K562 (cell line): ENCODE measurements at regions not wholly inside any gene's neighbourhood (a gene's known extent, or its start where the extent isn't known, plus 50 kb on each side); places are given as distances from the start of the nearest gene placed in this dataset.

Source experiments
- ATF7 ChIP-seq: fragments of 450-650 bp; IDR thresholded peaks from 2 replicates; pipeline ENCODE4 v1.7.1; 2014; ENCODE audit warnings: mild to moderate bottlenecking, moderate library complexity
- CBFB ChIP-seq: sonication (generic); formaldehyde crosslinking; IDR thresholded peaks from 2 replicates; pipeline ENCODE4 v1.4.0; 2020; ENCODE audit warnings: mild to moderate bottlenecking, missing genetic modification reagents
- DPF2 ChIP-seq: fragments of 450-650 bp; IDR thresholded peaks from 2 replicates; pipeline ENCODE4 v1.6.1; 2016
- HNRNPK ChIP-seq: fragments of 200-400 bp; formaldehyde crosslinking; IDR thresholded peaks from one replicate; pipeline ENCODE4 v1.6.1; 2018; ENCODE audit warnings: mild to moderate bottlenecking, low read depth, low read length; ENCODE audit not compliant: poor library complexity, severe bottlenecking
- TAL1 ChIP-seq: fragments of 450-650 bp; IDR thresholded peaks from 2 replicates; pipeline ENCODE4 v1.6.1; 2016; ENCODE audit warnings: mild to moderate bottlenecking
- TF ChIP-seq, protein P1 (sequence below): fragments of 450-650 bp; IDR thresholded peaks from 2 replicates; pipeline ENCODE4 v1.6.1; 2016; ENCODE audit warnings: mild to moderate bottlenecking, moderate library complexity
- TF ChIP-seq, protein P2 (sequence below): fragments of 450-650 bp; IDR thresholded peaks from 2 replicates; pipeline ENCODE4 v1.6.1; 2016; ENCODE audit warnings: antibody characterized with exemption
- TF ChIP-seq, protein P3 (sequence below): fragments of 250-450 bp; sonication (Bioruptor Pico); IDR thresholded peaks from 2 replicates; pipeline ENCODE4 v1.8.0; 2022; ENCODE audit warnings: inconsistent platforms

DNA sequence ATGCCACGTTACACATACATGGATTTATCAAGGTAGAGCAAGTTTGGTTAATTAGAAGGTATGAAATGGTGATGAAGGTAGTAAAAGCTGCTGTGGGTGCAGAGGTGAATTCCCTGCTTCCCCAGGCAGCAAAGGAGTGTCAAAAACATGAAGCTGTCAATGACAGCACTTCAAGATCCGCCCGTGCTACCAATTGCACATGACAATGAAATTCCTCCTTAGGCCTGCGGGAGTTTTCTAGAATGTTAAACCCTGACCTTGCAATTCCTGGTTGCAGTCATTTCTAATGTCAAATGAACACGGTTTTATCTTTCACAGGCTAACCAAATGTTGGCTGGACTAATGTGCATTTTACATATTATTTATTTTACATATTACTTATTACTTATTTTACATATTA is 67.7 kb upstream of the LSM14A start (continued):
- TF ChIP-seq, protein P1, sequence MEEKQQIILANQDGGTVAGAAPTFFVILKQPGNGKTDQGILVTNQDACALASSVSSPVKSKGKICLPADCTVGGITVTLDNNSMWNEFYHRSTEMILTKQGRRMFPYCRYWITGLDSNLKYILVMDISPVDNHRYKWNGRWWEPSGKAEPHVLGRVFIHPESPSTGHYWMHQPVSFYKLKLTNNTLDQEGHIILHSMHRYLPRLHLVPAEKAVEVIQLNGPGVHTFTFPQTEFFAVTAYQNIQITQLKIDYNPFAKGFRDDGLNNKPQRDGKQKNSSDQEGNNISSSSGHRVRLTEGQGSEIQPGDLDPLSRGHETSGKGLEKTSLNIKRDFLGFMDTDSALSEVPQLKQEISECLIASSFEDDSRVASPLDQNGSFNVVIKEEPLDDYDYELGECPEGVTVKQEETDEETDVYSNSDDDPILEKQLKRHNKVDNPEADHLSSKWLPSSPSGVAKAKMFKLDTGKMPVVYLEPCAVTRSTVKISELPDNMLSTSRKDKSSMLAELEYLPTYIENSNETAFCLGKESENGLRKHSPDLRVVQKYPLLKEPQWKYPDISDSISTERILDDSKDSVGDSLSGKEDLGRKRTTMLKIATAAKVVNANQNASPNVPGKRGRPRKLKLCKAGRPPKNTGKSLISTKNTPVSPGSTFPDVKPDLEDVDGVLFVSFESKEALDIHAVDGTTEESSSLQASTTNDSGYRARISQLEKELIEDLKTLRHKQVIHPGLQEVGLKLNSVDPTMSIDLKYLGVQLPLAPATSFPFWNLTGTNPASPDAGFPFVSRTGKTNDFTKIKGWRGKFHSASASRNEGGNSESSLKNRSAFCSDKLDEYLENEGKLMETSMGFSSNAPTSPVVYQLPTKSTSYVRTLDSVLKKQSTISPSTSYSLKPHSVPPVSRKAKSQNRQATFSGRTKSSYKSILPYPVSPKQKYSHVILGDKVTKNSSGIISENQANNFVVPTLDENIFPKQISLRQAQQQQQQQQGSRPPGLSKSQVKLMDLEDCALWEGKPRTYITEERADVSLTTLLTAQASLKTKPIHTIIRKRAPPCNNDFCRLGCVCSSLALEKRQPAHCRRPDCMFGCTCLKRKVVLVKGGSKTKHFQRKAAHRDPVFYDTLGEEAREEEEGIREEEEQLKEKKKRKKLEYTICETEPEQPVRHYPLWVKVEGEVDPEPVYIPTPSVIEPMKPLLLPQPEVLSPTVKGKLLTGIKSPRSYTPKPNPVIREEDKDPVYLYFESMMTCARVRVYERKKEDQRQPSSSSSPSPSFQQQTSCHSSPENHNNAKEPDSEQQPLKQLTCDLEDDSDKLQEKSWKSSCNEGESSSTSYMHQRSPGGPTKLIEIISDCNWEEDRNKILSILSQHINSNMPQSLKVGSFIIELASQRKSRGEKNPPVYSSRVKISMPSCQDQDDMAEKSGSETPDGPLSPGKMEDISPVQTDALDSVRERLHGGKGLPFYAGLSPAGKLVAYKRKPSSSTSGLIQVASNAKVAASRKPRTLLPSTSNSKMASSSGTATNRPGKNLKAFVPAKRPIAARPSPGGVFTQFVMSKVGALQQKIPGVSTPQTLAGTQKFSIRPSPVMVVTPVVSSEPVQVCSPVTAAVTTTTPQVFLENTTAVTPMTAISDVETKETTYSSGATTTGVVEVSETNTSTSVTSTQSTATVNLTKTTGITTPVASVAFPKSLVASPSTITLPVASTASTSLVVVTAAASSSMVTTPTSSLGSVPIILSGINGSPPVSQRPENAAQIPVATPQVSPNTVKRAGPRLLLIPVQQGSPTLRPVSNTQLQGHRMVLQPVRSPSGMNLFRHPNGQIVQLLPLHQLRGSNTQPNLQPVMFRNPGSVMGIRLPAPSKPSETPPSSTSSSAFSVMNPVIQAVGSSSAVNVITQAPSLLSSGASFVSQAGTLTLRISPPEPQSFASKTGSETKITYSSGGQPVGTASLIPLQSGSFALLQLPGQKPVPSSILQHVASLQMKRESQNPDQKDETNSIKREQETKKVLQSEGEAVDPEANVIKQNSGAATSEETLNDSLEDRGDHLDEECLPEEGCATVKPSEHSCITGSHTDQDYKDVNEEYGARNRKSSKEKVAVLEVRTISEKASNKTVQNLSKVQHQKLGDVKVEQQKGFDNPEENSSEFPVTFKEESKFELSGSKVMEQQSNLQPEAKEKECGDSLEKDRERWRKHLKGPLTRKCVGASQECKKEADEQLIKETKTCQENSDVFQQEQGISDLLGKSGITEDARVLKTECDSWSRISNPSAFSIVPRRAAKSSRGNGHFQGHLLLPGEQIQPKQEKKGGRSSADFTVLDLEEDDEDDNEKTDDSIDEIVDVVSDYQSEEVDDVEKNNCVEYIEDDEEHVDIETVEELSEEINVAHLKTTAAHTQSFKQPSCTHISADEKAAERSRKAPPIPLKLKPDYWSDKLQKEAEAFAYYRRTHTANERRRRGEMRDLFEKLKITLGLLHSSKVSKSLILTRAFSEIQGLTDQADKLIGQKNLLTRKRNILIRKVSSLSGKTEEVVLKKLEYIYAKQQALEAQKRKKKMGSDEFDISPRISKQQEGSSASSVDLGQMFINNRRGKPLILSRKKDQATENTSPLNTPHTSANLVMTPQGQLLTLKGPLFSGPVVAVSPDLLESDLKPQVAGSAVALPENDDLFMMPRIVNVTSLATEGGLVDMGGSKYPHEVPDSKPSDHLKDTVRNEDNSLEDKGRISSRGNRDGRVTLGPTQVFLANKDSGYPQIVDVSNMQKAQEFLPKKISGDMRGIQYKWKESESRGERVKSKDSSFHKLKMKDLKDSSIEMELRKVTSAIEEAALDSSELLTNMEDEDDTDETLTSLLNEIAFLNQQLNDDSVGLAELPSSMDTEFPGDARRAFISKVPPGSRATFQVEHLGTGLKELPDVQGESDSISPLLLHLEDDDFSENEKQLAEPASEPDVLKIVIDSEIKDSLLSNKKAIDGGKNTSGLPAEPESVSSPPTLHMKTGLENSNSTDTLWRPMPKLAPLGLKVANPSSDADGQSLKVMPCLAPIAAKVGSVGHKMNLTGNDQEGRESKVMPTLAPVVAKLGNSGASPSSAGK: no peak
- TF ChIP-seq CBFB (CRISPR knock-in tag) (no peak), DPF2 (no peak), TAL1 (no peak), HNRNPK (no peak), ATF7 (no peak)
- TF ChIP-seq, protein P2, sequence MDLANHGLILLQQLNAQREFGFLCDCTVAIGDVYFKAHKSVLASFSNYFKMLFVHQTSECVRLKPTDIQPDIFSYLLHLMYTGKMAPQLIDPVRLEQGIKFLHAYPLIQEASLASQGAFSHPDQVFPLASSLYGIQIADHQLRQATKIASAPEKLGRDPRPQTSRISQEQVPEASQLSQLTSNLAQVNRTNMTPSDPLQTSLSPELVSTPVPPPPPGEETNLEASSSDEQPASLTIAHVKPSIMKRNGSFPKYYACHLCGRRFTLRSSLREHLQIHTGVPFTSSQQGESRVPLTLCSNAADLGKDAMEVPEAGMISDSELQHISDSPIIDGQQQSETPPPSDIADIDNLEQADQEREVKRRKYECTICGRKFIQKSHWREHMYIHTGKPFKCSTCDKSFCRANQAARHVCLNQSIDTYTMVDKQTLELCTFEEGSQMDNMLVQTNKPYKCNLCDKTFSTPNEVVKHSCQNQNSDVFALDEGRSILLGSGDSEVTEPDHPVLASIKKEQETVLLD: no peak
- TF ChIP-seq, protein P3, sequence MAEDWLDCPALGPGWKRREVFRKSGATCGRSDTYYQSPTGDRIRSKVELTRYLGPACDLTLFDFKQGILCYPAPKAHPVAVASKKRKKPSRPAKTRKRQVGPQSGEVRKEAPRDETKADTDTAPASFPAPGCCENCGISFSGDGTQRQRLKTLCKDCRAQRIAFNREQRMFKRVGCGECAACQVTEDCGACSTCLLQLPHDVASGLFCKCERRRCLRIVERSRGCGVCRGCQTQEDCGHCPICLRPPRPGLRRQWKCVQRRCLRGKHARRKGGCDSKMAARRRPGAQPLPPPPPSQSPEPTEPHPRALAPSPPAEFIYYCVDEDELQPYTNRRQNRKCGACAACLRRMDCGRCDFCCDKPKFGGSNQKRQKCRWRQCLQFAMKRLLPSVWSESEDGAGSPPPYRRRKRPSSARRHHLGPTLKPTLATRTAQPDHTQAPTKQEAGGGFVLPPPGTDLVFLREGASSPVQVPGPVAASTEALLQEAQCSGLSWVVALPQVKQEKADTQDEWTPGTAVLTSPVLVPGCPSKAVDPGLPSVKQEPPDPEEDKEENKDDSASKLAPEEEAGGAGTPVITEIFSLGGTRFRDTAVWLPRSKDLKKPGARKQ: no peak
- TF ChIP-seq, all 486 proteins: peak for 0
